Putamen (tissue), 1 donor: ENCODE measurements at regions not wholly inside any gene's neighbourhood (a gene's known extent, or its start where the extent isn't known, plus 50 kb on each side); places are given as distances from the start of the nearest gene placed in this dataset.
"Not testable (repeated sequence)": the region's sequence is repeated elsewhere in the genome, so short reads cannot be mapped to it uniquely, and the experiment has no call there.

Experiments used
- DNase-seq: peaks from one replicate; pipeline ENCODE4 v3.0.0-alpha.2; 2016; ENCODE audit warnings: low spot score

DNA sequence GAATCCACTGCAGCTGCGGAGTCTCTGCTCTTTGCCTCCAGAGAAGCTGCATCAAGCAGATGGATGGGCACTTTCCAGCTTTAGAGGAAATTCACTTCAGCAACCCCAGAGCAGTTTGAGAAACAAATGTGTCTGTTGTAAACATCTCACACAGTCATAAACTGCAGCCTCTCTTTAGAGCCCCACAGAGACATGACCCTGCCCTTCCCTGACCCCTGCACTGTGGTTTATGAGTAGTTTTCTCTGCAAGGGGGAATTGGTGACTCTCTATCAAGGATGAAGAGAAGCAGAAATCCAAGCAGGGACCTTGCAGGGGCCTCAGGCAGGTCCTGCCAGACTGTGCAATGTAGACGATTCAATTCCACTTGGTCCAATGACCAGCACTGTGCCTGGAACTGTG lies 160.2 kb downstream of the SH2D4B start:
- no peak for DNase-seq

DNA sequence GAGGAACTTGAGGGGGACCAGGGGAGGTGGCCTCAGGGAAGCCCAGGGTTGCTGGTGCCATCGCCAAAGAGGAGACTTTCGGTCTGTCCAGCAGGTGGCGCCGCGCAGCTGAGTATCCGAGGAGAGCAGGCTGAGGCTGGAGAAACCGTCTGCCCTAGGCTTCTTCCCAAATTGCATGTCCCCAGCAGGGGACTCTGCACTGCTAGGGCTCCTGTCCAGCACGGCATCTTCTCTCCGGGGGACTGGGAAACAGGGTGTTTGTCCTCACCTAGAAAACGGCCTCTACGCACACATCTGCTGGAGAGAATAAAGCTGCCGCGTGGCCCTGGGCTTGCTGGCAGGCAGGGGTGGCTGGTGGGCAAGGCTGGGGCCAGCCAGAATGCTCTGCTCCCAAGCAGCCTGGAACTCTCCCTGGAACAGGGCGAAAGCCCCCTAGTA lies 161.9 kb downstream of the SH2D4B start:
- peak; percentile 49 for DNase-seq

DNA sequence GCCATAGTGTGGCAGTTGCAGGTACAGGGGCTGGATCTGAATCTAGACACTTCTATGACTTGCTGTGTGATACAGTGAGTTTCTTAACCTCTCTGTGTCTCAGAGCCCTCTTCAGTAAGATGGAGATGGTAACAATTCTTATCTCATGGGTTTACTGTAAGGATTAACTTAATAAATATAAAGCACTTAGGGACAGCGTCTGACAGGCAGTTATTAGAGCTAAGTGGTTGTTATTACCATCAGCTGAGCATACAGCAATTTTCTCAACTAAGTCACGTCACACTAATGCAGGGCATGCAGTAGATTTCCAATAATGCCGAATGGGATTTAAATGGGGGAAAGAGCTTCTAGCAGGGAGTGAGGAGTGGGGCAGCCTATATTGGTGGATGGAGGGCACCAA lies 162.6 kb downstream of the SH2D4B start:
- no peak for DNase-seq

DNA sequence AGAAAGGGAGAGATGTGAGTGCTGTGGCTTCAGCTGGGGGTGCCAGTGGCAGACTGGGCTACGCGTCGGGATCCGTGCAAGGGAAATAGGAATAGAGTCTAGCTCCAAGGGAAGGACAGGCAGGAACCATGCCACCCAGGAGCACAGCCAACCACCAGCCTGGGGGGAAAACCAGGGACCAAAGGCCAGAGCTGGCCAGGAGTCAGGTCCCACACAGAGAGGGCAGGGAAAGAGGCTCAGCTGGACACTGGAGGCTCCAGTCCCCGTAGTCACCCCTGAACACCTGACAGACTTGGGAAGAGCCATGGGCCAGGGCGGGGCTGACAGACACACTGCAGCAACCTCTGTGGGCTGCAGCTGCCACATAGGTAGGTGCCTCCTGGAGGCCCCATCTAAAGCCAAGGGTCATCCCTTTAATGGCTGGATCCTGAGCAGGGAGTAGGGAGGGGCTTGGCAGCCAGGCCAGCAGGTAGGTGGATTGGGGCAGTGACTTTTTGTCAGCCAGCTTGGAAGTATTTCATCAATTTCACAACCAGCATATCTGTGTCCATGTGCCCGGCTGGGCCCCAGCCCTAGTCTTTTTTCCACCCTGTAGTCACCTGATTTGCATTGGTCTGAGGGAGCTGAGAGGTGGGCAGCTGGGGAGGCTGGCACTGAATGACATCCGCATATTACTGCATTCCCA lies 163.2 kb downstream of the SH2D4B start:
- no peak for DNase-seq

DNA sequence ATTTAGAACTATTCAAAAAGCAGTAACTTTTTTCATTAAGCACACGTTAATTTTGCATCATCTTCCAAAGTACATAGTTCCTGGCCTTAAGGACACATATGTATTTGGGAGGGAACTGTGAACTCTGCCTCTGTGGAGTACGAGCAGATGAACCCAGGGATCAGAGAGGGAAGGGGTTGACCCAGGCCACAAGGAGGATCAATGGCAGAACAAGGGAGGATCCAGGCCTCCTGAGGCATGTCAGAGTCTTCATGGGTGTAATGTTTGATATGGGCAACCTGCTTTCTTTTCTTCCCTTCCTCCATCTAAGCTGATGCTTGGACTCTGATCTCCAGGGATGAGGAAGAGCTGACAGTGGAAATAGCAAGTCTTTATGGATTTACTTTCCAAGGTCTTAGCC lies 164.0 kb downstream of the SH2D4B start:
- DNase-seq, result no peak

DNA sequence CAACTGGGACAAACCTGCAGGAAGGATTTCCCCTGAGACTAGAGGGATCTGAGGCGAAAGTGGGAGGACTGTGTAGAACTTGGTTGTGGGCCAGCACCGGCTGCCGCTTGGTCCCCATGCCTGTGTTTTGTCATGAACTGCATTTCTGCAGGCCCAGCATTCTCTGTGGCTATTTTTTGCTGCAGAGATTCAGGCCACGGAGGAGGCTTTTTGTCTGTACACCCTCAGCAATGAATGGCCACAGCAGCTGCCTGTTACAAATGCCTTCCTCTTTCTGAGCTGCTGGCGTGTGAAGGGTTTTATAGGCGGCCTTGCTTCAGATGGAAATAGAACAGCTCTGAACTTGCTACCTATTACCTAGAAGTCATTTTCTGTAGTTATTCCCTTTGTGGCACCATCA lies 164.4 kb downstream of the SH2D4B start:
- no peak for DNase-seq

DNA sequence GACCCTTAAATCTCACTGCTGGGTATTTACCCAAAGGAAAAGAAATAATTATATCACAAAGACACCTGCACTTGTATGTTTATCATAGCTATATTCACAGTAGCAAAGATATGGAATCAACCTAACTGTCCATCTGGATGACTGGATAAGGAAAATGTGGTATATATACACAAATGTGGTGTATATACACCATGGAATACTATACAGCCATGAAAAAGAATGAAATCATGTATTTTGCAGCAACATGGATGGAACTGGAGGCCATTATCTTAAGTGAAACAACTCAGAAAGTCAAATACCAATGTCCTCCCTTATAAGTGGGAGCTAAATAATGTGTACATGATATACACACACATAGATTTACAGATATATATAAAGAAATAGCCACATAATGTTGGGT lies 168.2 kb downstream of the SH2D4B start:
- DNase-seq, result no peak

DNA sequence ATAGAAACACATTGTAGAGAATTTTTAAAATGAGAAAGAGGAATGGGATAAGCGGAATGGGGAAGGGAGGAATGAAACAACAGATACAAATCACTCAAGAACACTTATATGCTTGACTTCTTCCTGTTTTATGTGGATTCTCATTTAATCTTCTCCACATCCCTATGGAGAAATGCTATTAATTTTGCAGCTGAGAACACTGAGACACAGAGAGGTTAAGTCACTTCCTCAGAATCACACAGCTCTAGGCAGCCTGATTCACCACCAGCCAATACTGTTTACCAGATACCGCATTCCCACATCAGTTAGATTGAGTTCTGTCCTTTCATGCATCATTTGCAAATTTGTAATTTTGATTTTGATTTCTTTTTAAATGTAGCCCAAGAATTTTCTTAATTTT lies 170.5 kb downstream of the SH2D4B start:
- DNase-seq, result no peak

DNA sequence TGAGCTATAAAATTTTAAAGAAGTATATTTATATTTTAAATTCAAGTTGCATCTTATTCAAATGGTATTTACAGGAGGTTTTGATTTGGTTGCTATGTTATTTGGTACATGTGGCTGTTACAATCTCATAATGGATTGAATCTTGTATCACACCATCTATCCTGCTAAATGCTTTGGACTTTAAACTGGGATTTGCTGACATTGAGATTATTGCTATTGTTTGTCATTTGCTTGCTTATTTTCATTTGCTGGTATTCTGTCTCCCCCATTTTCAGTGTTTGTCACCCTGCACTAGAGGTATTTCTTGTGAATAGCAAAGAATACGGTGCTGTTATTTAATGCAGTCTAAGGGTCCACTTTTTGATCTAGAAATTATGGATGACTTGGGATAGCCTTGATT lies 171.1 kb downstream of the SH2D4B start:
- no peak for DNase-seq

DNA sequence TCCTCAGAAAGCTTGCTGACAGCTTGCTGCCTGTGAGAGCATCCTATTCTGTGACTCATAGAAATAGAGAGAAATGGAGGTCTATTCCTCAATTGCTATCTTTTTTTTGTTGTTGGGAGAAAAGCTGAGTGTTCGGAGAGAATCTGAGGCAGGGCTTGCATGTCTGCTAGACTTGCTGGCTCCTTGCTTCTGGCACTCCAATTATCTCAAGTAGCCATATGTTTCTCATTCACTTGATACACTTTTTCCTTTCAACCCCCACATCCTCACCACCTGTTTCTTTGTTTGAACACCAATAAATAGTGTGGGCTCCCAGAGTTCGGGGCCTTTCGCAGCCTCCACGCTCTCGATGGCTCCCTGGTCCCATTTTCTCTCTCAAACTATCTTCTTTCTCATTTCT lies 172.2 kb downstream of the SH2D4B start:
- DNase-seq, result no peak

DNA sequence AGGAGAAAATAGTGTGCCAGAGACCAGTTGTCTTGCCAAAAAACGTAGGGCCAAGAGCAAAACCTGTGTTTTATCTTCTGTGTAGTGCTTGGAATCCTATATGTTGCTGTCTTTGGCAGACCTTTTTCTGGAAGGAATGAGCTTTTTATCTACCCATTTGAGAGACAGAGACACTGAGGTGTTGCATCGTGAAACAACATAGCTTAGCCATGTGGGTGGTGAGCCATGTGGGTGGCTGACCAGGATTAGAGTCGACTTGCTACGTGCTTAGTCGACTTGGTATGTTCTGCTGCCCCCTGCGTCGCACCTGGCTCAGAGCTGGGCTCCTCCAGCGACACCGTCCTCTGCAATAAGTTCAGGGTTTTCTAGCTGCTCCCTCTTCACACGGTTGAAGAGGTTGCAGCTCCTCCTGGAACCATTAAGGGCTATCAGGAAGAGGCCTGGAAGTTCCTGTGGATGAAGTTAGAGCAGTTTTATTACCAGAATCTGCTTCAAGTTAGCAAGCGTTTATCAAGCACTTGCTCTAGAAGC lies 175.8 kb downstream of the SH2D4B start:
- DNase-seq, result no peak

DNA sequence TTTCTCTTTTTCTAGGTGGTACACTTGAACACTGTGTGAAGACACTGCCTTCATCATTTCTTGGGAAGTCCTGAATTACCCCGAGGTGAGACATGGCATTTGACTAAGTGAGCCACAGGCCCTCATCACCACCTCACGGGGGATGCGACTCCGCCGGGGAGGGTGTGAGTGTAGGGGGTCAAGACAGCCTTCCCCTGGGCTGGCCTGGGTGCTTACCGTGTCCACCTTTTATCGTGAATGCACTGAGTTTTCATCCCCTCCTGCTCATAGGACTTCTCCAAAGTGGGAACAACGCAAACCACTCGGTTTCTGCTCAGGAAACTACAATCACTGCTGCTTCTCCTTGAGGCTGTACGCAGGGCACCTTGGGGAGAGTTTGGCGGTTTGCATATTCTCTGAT lies 176.9 kb downstream of the SH2D4B start:
- DNase-seq, result no peak

DNA sequence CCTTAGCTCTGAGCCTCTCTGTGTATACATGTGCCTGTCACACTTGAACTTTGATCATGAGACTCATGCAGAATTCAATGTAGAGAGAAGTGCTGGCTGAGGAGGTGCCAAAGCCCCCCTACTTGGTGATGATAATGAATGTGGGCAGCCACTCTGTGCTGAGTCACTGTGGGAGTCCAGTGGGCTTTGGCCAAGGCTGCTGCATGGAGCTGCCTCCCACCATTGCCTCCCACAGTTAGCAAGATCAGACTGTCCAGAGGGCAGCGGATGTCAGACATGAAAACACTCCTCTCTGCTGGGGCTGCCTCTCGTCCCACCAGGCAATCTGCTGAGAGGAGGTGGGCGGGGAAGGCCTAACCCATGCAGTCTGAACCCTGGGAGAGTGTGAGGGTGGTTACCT lies 180.3 kb downstream of the SH2D4B start:
- DNase-seq, result no peak

DNA sequence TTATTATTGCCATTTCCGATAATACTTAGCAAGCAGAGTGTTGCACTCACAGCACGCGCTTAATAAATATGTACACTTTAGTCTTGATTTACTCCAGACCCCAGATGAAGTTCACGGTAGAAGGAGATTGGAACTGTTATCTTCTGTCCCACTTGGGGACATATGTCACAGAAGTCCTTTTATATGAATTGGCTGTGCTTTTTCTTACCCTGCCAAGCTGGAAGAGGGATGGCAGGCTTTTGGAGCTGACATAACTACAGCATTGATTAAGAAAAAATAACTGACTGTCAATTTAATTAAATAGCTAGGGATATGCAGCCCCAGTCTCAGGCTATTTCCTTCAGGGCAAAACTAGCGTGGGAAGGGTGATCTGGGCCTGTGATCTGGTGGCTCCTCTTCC lies 182.2 kb downstream of the SH2D4B start:
- no peak for DNase-seq

DNA sequence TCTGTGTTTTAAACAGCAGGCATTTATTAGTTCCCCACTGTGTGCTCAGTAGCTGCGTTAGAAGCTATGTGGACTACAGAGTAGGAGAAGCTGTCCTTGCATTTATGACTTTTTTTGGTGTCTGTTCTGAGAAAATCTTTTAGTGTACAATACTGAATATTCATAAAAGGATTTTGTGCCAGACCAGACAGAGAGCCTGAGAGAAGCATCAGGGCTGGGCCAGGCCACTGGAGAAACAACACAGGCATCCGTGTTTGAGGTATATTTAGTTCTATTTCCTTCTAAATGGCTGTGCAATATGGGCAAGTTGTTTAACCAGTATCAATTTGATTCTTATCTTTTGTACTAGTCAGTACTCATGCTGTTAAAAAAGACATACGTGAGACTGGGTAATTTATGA lies 182.8 kb downstream of the SH2D4B start:
- no peak for DNase-seq

DNA sequence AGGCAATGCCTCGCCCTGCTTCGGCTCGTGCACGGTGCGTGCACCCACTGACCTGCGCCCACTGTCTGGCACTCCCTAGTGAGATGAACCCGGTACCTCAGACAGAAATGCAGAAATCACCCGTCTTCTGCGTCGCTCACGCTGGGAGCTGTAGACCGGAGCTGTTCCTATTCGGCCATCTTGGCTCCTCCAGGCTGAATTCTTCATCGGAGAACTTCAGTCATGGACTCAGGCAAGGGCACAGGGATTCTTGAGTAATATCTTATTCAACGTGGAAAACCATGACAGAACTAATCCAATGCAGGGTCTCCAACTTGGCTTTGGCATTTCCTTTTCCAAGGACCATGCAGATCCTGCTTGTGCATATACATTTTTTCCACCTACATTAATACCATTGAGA lies 190.7 kb downstream of the SH2D4B start:
- not testable (repeated sequence) for DNase-seq

DNA sequence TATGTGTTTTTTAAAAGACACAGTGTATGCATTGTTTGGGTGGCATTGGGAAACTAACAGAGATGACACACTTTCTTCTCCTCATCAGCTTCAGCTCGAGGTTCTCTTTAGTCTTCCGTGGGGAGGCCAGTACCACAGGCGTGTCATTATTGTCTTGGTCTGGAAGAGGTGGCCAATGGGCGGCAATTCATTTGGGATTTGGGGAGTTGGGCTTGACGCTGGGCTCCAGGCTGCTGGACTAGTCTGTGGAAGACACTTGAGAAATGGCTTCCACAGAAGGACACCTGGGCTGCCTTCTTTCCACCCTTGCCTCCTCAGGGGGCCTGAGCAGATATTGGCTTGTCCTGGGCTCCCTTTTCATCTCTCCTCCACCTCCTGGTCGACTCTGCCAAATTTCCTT lies 192.2 kb downstream of the SH2D4B start:
- no peak for DNase-seq

DNA sequence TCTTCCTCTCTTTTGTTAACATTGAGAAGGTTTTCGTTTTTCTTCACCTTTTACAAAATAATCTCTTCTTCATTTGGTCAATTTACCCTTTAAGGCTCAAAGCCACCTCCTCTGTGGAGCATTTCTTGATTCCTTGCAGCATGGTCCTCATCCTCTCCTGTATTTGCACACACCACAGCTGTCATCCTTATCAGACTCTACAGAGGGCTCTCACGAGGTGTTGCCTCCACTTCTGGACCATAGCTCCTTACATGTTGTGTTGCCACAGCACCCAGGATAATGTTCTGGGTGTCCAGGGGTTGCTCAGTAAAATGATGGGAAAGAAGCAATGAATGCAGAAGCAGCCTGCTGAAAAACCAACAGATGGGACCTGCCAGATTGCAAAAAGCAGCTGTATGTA lies 192.8 kb downstream of the SH2D4B start:
- no peak for DNase-seq

DNA sequence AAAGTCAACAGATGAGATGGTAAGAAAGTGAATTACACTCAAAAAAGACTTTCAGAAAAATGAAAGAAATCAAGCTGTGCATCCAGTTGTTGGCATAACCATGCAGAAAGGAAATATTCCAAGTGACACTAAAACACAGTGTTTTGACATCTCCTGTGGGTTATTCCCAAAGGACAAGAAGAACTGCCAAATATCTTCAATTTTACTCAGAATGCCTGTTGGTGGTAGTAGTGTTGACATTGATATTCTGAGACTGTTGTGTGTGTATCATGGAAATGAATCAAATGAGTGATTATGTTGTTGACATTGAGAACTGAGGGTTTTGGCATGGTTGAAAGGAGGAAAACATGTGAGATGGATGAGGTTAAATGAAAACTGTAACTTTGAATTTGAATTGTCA lies 196.9 kb downstream of the SH2D4B start:
- no peak for DNase-seq

DNA sequence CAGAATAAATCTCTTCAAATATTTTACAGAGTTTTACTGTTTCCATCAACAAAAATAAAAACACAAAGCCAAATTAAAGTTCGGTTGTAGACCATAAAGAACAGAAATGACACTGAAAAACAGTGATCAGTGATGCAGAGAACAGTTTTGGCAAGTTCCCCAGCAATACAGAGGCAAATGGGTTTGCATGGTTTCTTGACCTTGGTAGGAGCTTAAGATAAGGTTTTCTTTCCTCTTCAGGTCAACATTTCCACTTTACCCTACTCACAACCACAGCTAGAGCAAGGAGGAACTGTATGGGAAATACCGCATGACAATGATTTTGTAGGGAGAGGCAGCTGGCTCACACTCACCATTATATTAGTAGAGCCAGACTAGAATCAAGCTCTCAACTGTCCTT lies 199.5 kb downstream of the SH2D4B start:
- no peak for DNase-seq

DNA sequence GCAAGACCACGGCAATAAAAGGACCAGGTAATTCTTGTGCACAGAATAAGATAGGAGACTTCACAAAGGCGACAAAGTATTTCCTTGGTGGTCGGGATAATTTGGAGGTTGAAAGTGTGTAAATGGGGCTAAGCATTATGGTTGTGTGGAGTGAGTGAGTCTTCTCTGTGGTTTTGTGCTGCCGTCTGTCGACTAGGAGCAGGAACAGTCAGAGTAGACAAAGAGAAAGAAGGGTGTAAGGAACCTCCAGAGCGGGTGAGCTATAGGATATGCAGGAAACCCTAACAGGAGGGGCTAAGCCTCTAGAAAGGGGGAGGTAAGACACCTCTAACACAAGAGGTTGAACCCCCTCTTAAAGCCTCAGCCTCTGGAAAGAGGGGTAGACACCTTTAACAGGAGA lies 201.6 kb downstream of the SH2D4B start:
- no peak for DNase-seq

DNA sequence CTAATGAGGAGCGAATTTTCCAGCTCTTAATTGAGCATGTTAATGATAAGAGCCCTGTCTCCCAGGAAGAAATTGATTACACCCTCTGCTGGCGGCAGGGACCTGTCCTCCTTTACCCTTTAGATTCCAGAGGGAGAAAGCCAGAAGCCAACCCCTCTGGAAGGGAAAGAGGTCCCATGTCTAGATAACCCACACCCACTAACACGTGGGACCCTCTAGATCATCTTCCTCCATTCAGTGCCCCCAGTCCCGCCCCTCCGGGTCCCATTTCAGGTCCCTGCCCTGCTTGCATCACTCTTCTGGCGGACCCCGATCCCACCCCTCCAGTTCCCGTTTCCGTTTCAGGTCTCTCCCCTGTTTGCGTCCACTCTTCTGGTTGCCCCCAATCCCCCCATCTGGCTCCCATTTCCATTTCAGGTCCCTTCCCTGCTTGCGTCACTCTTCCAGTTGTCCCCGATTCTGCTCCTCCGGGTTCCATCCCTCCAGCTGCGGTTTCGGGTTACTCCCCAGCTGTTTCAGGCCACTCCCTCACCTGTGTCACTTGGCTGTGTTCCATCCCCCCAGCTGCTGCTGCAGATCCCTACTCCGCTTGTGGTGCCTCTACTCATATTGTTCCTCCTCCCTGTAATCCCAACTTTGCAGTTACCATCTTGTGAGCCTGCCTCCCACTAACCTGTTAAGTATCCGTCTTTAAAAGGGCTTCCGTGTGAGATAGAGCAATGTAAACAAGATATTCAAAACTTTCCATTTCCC lies 202.4 kb downstream of the SH2D4B start:
- DNase-seq, result no peak

DNA sequence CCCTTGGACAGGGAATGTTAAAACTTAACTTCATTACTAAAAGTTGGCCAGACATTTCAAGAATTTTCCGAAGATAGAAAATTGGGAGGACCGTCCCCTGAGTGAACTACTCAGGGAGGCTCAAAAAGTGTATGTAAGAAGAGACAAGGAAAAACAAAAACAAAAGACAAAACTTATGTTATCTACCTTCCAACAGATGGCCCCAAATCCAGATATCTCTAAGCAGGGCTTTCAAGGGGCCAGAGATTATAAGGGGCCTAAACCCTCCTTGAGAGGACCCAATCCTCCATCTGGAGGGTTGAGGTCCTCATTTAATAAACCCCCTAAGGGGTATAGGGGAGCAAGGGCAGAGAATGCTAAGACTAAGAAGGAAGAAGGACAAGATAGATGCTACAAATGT lies 203.6 kb downstream of the SH2D4B start:
- no peak for DNase-seq

DNA sequence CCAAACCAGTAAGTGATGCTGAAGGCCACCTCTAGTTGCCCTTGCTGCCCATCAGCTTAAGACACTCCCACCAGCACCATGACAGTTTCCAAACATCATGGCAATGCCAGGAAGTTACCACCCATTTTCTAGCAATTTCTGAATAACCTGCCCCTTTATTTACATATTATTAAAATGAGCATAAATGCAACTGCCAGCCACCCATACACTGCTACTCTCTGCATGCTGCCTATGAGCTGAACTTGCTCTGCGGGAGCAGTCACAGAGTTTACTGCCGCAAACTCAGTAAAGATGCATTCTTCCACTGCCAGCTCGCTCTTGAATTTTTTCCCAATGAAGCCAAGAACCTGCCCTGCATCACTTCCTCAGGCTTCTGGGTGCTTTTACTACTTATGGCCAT lies 212.6 kb downstream of the SH2D4B start:
- no peak for DNase-seq
